AG09319 (cell line): ENCODE measurements at regions not wholly inside any gene's neighbourhood (a gene's known extent, or its start where the extent isn't known, plus 50 kb on each side); places are given as distances from the start of the nearest gene placed in this dataset.
"Not testable (repeated sequence)": the region's sequence is repeated elsewhere in the genome, so short reads cannot be mapped to it uniquely, and the experiment has no call there.

Source experiments
- DNase-seq: peaks from one replicate; pipeline ENCODE4 v3.0.0-alpha.2; 2010; ENCODE audit warnings: low read depth; ENCODE audit errors: extremely low read depth
- CTCF ChIP-seq: IDR thresholded peaks from 2 replicates; pipeline ENCODE4 v1.5.1; 2011; ENCODE audit warnings: low read depth, mild to moderate bottlenecking, inconsistent platforms, low read length, moderate library complexity

- no peak for DNase-seq
- TF ChIP-seq CTCF, result no peak
Observed at GRCh38 chr6:155638200-155638599, 182.6 kb upstream of the NOX3 start.

GRCh38 chr6:155635416-155635815 is 179.8 kb upstream of the NOX3 start:
- TF ChIP-seq CTCF, result no peak
- no peak for DNase-seq

GRCh38 chr6:155630085-155630484 is 174.4 kb upstream of the NOX3 start:
- TF ChIP-seq CTCF, result no peak
- no peak for DNase-seq

- no peak for TF ChIP-seq CTCF
- no peak for DNase-seq
Observed at GRCh38 chr6:155629652-155630051, 174.0 kb upstream of the NOX3 start.

GRCh38 chr6:155628306-155628705 is 172.7 kb upstream of the NOX3 start:
- TF ChIP-seq CTCF, result no peak
- no peak for DNase-seq

- not testable (repeated sequence) for DNase-seq
Observed at GRCh38 chr6:155627722-155628212, 172.1 kb upstream of the NOX3 start.

GRCh38 chr6:155623450-155624178 is 168.0 kb upstream of the NOX3 start:
- no peak for DNase-seq
- TF ChIP-seq CTCF, result no peak

- no peak for TF ChIP-seq CTCF
- DNase-seq, result no peak
Observed at GRCh38 chr6:155614606-155615005, 159.0 kb upstream of the NOX3 start.
